ENCODE measurements at regions not wholly inside any gene's neighbourhood (a gene's known extent, or its start where the extent isn't known, plus 50 kb on each side); places are given as distances from the start of the nearest gene placed in this dataset.
A peak's percentile ranks its signal among the peaks of the same experiment; 100 is the strongest.

- TF ChIP-seq, protein P1, sequence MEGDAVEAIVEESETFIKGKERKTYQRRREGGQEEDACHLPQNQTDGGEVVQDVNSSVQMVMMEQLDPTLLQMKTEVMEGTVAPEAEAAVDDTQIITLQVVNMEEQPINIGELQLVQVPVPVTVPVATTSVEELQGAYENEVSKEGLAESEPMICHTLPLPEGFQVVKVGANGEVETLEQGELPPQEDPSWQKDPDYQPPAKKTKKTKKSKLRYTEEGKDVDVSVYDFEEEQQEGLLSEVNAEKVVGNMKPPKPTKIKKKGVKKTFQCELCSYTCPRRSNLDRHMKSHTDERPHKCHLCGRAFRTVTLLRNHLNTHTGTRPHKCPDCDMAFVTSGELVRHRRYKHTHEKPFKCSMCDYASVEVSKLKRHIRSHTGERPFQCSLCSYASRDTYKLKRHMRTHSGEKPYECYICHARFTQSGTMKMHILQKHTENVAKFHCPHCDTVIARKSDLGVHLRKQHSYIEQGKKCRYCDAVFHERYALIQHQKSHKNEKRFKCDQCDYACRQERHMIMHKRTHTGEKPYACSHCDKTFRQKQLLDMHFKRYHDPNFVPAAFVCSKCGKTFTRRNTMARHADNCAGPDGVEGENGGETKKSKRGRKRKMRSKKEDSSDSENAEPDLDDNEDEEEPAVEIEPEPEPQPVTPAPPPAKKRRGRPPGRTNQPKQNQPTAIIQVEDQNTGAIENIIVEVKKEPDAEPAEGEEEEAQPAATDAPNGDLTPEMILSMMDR (IDR thresholded peaks at IDR 0.05; ENCODE audit: unreplicated experiment in 3 of 3), result no peak
- Mint-ChIP-seq H3K36me3 (ENCODE audit: low read depth) (no peaks in the 10 kb centered on the region), H3K9me3 (no peaks in the 10 kb centered on the region), H3K27me3 (ENCODE audit: low read depth) (no peaks in the 10 kb centered on the region), H3K4me3 (no peak overlapping the region), H3K27ac (peak overlapping the region in 2 of 3 experiments; percentile 16 to 38), H3K4me1 (peaks cover 49% of the 10 kb centered on the region)
Measured at GRCh38 chr15:39357480-39358268, 223.2 kb upstream of the THBS1 start.

- H3K4me1 Mint-ChIP-seq, result peaks cover 57% of the 10 kb centered on the region
- no peaks in the 10 kb centered on the region for H3K9me3 Mint-ChIP-seq
- no peak overlapping the region for H3K4me3 Mint-ChIP-seq
Measured at GRCh38 chr15:39358441-39359041, 222.3 kb upstream of the THBS1 start.

GRCh38 chr15:39359771-39360170 is 221.1 kb upstream of the THBS1 start:
- Mint-ChIP-seq H3K4me1 (peaks cover 70% of the 10 kb centered on the region), H3K27me3 (ENCODE audit: low read depth) (no peaks in the 10 kb centered on the region), H3K36me3 (ENCODE audit: low read depth) (no peaks in the 10 kb centered on the region), H3K4me3 (no peak overlapping the region), H3K27ac (peak overlapping the region in 2 of 3 experiments; percentile 27 to 31), H3K9me3 (no peaks in the 10 kb centered on the region)
- TF ChIP-seq, protein P1 (IDR thresholded peaks at IDR 0.05; ENCODE audit: unreplicated experiment in 3 of 3), result no peak

More at GRCh38 chr15:39358441-39359041, 222.3 kb upstream of the THBS1 start:
- Mint-ChIP-seq H3K27me3 (ENCODE audit: low read depth) (no peaks in the 10 kb centered on the region), H3K36me3 (ENCODE audit: low read depth) (no peaks in the 10 kb centered on the region), H3K27ac (peak overlapping the region in 2 of 3 experiments; percentile 16 to 38)
- TF ChIP-seq, protein P1 (IDR thresholded peaks at IDR 0.05; ENCODE audit: unreplicated experiment in 3 of 3), result no peak

DNA sequence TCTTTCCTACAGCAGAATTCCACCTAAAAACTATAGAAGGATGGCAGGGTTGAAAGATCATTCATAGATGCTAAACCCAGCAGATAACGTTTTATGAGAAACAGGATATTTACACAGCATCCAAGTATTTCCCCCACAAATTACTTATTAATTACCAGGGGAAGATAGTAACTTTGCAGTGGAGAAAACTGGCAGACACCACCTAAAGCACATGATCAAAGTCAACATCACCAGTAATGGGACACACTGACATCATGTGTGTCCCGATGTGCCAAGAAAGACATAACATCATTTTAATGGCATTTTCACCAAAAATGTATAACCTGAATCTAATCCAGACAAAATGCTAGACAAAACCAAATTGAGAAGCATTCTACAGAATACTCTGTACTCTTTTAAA is 220.4 kb upstream of the THBS1 start:
- Mint-ChIP-seq H3K9me3 (no peaks in the 10 kb centered on the region), H3K27me3 (ENCODE audit: low read depth) (no peaks in the 10 kb centered on the region), H3K4me3 (no peak overlapping the region), H3K4me1 (peaks cover 77% of the 10 kb centered on the region), H3K36me3 (ENCODE audit: low read depth) (no peaks in the 10 kb centered on the region), H3K27ac (peak overlapping the region in 2 of 3 experiments; percentile 27 to 31)
- TF ChIP-seq, protein P1 (IDR thresholded peaks at IDR 0.05; ENCODE audit: unreplicated experiment in 3 of 3), result no peak

DNA sequence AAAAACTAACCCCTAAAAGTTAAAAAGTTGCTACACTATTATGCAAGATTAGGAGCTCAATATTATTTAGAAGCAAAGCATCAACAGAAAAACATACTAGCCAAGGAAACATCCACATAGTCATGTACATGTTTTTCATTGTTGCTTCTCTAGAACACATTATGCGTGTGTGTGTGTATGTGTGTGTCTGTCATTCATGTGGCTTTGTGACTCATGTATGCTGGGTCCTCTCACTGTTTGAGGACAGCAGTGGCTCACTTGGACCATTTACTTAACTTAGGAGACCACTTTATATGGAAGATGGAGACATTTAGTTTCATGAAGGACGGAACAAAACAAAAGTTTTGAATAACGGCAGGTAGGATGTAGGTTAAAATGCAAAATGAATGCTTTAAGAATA is 219.4 kb upstream of the THBS1 start:
- no peaks in the 10 kb centered on the region for H3K27me3 Mint-ChIP-seq (ENCODE audit: low read depth)
- H3K9me3 Mint-ChIP-seq, result no peaks in the 10 kb centered on the region
- no peak overlapping the region for H3K4me3 Mint-ChIP-seq
- TF ChIP-seq, protein P1 (IDR thresholded peaks at IDR 0.05; ENCODE audit: unreplicated experiment in 3 of 3), result no peak
- peaks cover 87% of the 10 kb centered on the region for H3K4me1 Mint-ChIP-seq
- H3K36me3 Mint-ChIP-seq (ENCODE audit: low read depth), result no peaks in the 10 kb centered on the region
- peak overlapping the region; percentile 27 to 35 (median 31) for H3K27ac Mint-ChIP-seq
